NCI-H2107 treated with DMSO at 0.1 percent for 48 hours (cell line): ENCODE measurements at regions not wholly inside any gene's neighbourhood (a gene's known extent, or its start where the extent isn't known, plus 50 kb on each side); places are given as distances from the start of the nearest gene placed in this dataset.
A peak's percentile ranks its signal among the peaks of the same experiment; 100 is the strongest.

Experiments used
- DNase-seq: peaks from one replicate; lab custom pipeline; 2025; ENCODE audit not compliant: unreplicated experiment; lab: John Stamatoyannopoulos, UW

GRCh38 chr16:51630076-51630475, 479.0 kb upstream of the SALL1 start:
- DNase-seq: no peak

GRCh38 chr16:51629576-51629975, 478.5 kb upstream of the SALL1 start:
- DNase-seq: no peak

GRCh38 chr16:51624080-51624775, 473.2 kb upstream of the SALL1 start:
- no peak for DNase-seq

GRCh38 chr16:51621610-51622009, 470.5 kb upstream of the SALL1 start:
- DNase-seq: no peak

GRCh38 chr16:51615141-51615540, 464.1 kb upstream of the SALL1 start:
- no peak for DNase-seq

GRCh38 chr16:51607201-51607651, 456.2 kb upstream of the SALL1 start:
- DNase-seq: peak; percentile 25

GRCh38 chr16:51596247-51596646, 445.2 kb upstream of the SALL1 start:
- no peak for DNase-seq

GRCh38 chr16:51592535-51593300, 441.6 kb upstream of the SALL1 start:
- peak; percentile 14 for DNase-seq

- DNase-seq: peak; percentile 96
These were observed 441.0 kb upstream of the SALL1 start for GRCh38 chr16:51592001-51592501.

- DNase-seq: no peak
These were observed 440.4 kb upstream of the SALL1 start for GRCh38 chr16:51591480-51591879.

- DNase-seq: no peak
These were observed 428.7 kb upstream of the SALL1 start for GRCh38 chr16:51579652-51580360.

GRCh38 chr16:51577621-51578303, 426.7 kb upstream of the SALL1 start:
- peak; percentile 41 for DNase-seq

- DNase-seq: no peak
These were observed 425.6 kb upstream of the SALL1 start for GRCh38 chr16:51576498-51577195.

- DNase-seq: no peak
These were observed 422.1 kb upstream of the SALL1 start for GRCh38 chr16:51573191-51573590.

- DNase-seq: no peak
These were observed 418.3 kb upstream of the SALL1 start for GRCh38 chr16:51569203-51569931.

- no peak for DNase-seq
These were observed 416.8 kb upstream of the SALL1 start for GRCh38 chr16:51567911-51568310.

- DNase-seq: no peak
These were observed 414.1 kb upstream of the SALL1 start for GRCh38 chr16:51565184-51565583.

GRCh38 chr16:51562891-51563290, 411.8 kb upstream of the SALL1 start:
- no peak for DNase-seq

- no peak for DNase-seq
These were observed 408.8 kb upstream of the SALL1 start for GRCh38 chr16:51559901-51560300.

GRCh38 chr16:51557670-51558069, 406.6 kb upstream of the SALL1 start:
- no peak for DNase-seq
